Upper lobe of left lung (tissue), 4 donors: ENCODE measurements at regions not wholly inside any gene's neighbourhood (a gene's known extent, or its start where the extent isn't known, plus 50 kb on each side); places are given as distances from the start of the nearest gene placed in this dataset.
"Not testable (repeated sequence)": the region's sequence is repeated elsewhere in the genome, so short reads cannot be mapped to it uniquely, and the experiment has no call there.

Source experiments
- EP300 ChIP-seq, 4 donors: sonication (generic); formaldehyde crosslinking; IDR thresholded peaks; one replicate each; pipeline ENCODE4 v1.5.1; 2017; ENCODE audit warnings: antibody characterized with exemption in 4 of 4, control low read depth in 2 of 4
- POLR2A ChIP-seq, 4 donors: fragments of 450-650 bp; IDR thresholded peaks; one replicate each; pipeline ENCODE4 v1.5.1; 2016 to 2017; ENCODE audit warnings: antibody characterized with exemption in 4 of 4, mild to moderate bottlenecking in 2 of 4
- TF ChIP-seq, protein P1 (sequence below), 6 experiments: fragments of 450-650 bp in 4 of 6; fragments of 200-600 bp in 2 of 6; sonication (generic) in 2 of 6; IDR thresholded peaks; one replicate each; pipeline ENCODE4 v1.5.1; 2016 to 2019; ENCODE audit warnings: antibody characterized with exemption in 6 of 6

DNA sequence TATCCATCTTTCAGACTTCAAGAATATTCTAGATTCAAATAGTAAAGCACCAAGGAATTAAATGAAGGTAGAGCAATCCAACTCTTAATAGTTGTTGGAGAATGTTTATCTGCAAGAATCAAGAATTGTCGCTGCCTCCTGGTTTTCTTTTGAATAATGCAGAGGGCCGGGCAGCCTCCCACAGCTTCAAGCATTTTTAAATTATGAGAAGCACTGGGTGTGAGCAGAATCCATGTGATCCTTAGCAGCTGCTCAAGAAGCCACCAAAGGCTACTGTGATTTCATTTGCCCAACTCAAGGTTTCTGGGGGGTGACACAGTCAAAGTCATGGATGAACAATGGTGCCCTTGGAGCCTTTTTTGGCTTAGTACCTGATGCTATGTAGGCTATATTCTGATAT is 374.9 kb downstream of the BCL2L11 start:
- TF ChIP-seq, protein P1, sequence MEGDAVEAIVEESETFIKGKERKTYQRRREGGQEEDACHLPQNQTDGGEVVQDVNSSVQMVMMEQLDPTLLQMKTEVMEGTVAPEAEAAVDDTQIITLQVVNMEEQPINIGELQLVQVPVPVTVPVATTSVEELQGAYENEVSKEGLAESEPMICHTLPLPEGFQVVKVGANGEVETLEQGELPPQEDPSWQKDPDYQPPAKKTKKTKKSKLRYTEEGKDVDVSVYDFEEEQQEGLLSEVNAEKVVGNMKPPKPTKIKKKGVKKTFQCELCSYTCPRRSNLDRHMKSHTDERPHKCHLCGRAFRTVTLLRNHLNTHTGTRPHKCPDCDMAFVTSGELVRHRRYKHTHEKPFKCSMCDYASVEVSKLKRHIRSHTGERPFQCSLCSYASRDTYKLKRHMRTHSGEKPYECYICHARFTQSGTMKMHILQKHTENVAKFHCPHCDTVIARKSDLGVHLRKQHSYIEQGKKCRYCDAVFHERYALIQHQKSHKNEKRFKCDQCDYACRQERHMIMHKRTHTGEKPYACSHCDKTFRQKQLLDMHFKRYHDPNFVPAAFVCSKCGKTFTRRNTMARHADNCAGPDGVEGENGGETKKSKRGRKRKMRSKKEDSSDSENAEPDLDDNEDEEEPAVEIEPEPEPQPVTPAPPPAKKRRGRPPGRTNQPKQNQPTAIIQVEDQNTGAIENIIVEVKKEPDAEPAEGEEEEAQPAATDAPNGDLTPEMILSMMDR (IDR thresholded peaks at IDR 0.05), result not testable (repeated sequence)
- not testable (repeated sequence) for TF ChIP-seq POLR2A, EP300 (IDR thresholded peaks at IDR 0.05)
